ENCODE measurements at regions not wholly inside any gene's neighbourhood (a gene's known extent, or its start where the extent isn't known, plus 50 kb on each side); places are given as distances from the start of the nearest gene placed in this dataset.
"Not testable (repeated sequence)": the region's sequence is repeated elsewhere in the genome, so short reads cannot be mapped to it uniquely, and the experiment has no call there.

GRCh38 chrX:150058728-150059127, 120.4 kb upstream of the EOLA2 start:
- DNase-seq: no peak

GRCh38 chrX:150060406-150060805, 122.1 kb upstream of the EOLA2 start:
- no peak for DNase-seq

- peak; percentile 23 for DNase-seq
These were observed 124.2 kb upstream of the EOLA2 start for GRCh38 chrX:150062292-150063137.

GRCh38 chrX:150063138-150063518, 124.8 kb upstream of the EOLA2 start:
- no peak for DNase-seq

- DNase-seq: peak; percentile 70
These were observed 125.4 kb upstream of the EOLA2 start for GRCh38 chrX:150063674-150064073.

GRCh38 chrX:150074175-150074574, 135.9 kb upstream of the EOLA2 start:
- DNase-seq: no peak

- no peak for DNase-seq
These were observed 142.2 kb upstream of the EOLA2 start for GRCh38 chrX:150080497-150080896.

GRCh38 chrX:150081076-150081475, 142.8 kb upstream of the EOLA2 start:
- no peak for DNase-seq

- no peak for DNase-seq
These were observed 146.4 kb upstream of the EOLA2 start for GRCh38 chrX:150084496-150085229.

GRCh38 chrX:150085881-150086280, 147.6 kb upstream of the EOLA2 start:
- no peak for DNase-seq

GRCh38 chrX:150086371-150086770, 148.1 kb upstream of the EOLA2 start:
- no peak for DNase-seq

GRCh38 chrX:150087612-150088011, 149.3 kb upstream of the EOLA2 start:
- no peak for DNase-seq

GRCh38 chrX:150088042-150088441, 149.8 kb upstream of the EOLA2 start:
- no peak for DNase-seq

GRCh38 chrX:150088766-150089518, 150.7 kb upstream of the EOLA2 start:
- no peak for DNase-seq

- not testable (repeated sequence) for DNase-seq
These were observed 153.0 kb upstream of the EOLA2 start for GRCh38 chrX:150091300-150091699.

- no peak for DNase-seq
These were observed 154.3 kb upstream of the EOLA2 start for GRCh38 chrX:150092549-150092948.

GRCh38 chrX:150094375-150094774, 156.1 kb upstream of the EOLA2 start:
- no peak for DNase-seq

GRCh38 chrX:150094996-150095395, 156.7 kb upstream of the EOLA2 start:
- no peak for DNase-seq

GRCh38 chrX:150099316-150099715, 161.0 kb upstream of the EOLA2 start:
- DNase-seq: no peak

GRCh38 chrX:150100261-150100660, 162.0 kb upstream of the EOLA2 start:
- no peak for DNase-seq

GRCh38 chrX:150118476-150118875, 180.2 kb upstream of the EOLA2 start:
- no peak for DNase-seq

GRCh38 chrX:150119323-150119722, 181.0 kb upstream of the EOLA2 start:
- no peak for DNase-seq

- not testable (repeated sequence) for DNase-seq
These were observed 186.8 kb upstream of the EOLA2 start for GRCh38 chrX:150125045-150125444.

- DNase-seq: no peak
These were observed 188.9 kb upstream of the EOLA2 start for GRCh38 chrX:150127216-150127615.

Data from suppressor macrophage treated with lipopolysaccharide for 4 hours (primary cell).